IMR-90 (cell line): ENCODE measurements at regions not wholly inside any gene's neighbourhood (a gene's known extent, or its start where the extent isn't known, plus 50 kb on each side); places are given as distances from the start of the nearest gene placed in this dataset.

Experiments
- ATAC-seq: fragments of 200-7000 bp; cut with Tn5 transposase; 2 replicates; pipeline ENCODE4 v1.9.1; 2020; ENCODE audit warnings: low read depth, mild to moderate bottlenecking, moderate library complexity
- BruUV-seq: library from RNA; stranded (reverse); fragments of 400-500 nt; replicated peaks from 2 replicates; lab custom pipeline; 2021; lab: Mats Ljungman, UMichigan
- CTCF ChIA-PET: fragments of 300-600 bp; formaldehyde crosslinking; extraction: SDS; loops from one replicate; lab custom pipeline; 2021; ENCODE audit warnings: antibody characterized with exemption; lab: Yijun Ruan, JAX
- POLR2A ChIA-PET: fragments of 300-600 bp; sonication (Branson Sonifier 250); formaldehyde crosslinking; loops from one replicate; lab custom pipeline; 2022; ENCODE audit warnings: antibody characterized with exemption; ENCODE audit not compliant: unreplicated experiment; lab: Charles Lee
- DNase-seq: peaks from one replicate; pipeline ENCODE4 v3.0.0; 2013
- H2AFZ ChIP-seq: replicated peaks from 2 replicates; pipeline ENCODE3; 2013; ENCODE audit warnings: low read length, mild to moderate bottlenecking; ENCODE audit not compliant: poor library complexity
- H2AK5ac ChIP-seq: 2 replicates; pipeline ENCODE4 v1.6.1; 2013; ENCODE audit warnings: low read depth, low read length, inconsistent platforms
- H2AK9ac ChIP-seq: replicated peaks from 2 replicates; pipeline ENCODE3; 2013; ENCODE audit warnings: mild to moderate bottlenecking, low read depth, low read length, moderate library complexity; ENCODE audit not compliant: poor library complexity
- H2BK120ac ChIP-seq: 2 replicates; pipeline ENCODE4 v1.6.1; 2013; ENCODE audit warnings: low read depth, low read length, inconsistent platforms
- H2BK15ac ChIP-seq: 3 replicates; pipeline ENCODE4 v1.6.1; 2013; ENCODE audit warnings: low read depth, low read length, inconsistent platforms
- H2BK20ac ChIP-seq: 2 replicates; pipeline ENCODE4 v1.6.1; 2013; ENCODE audit warnings: low read depth, mild to moderate bottlenecking, inconsistent platforms, low read length, moderate library complexity
- H2BK5ac ChIP-seq: 2 replicates; pipeline ENCODE4 v1.6.1; 2013; ENCODE audit warnings: mild to moderate bottlenecking, low read depth, low read length, inconsistent platforms; ENCODE audit not compliant: poor library complexity, severe bottlenecking
- H3K14ac ChIP-seq: replicated peaks from 2 replicates; pipeline ENCODE4 v1.6.1; 2013; ENCODE audit warnings: low read depth, low read length, inconsistent platforms
- H3K18ac ChIP-seq: 2 replicates; pipeline ENCODE4 v1.6.1; 2013; ENCODE audit warnings: low read depth, low read length, control low read depth
- H3K23ac ChIP-seq: 2 replicates; pipeline ENCODE4 v1.6.1; 2013; ENCODE audit warnings: low read depth, low read length, inconsistent platforms
- H3K27ac ChIP-seq: 2 replicates; pipeline ENCODE4 v1.5.1; 2013; ENCODE audit warnings: mild to moderate bottlenecking, control low read depth, low read length; ENCODE audit not compliant: insufficient read depth
- H3K27me3 ChIP-seq: 2 replicates; pipeline ENCODE4 v1.6.1; 2013; ENCODE audit warnings: low read length; ENCODE audit not compliant: control insufficient read depth, insufficient read depth
- H3K36me3 ChIP-seq: 2 replicates; pipeline ENCODE4 v1.6.1; 2013; ENCODE audit warnings: low read length, mixed read lengths; ENCODE audit not compliant: control insufficient read depth, insufficient read depth
- H3K4ac ChIP-seq: 2 replicates; pipeline ENCODE4 v1.6.1; 2013; ENCODE audit warnings: low read depth, low read length, inconsistent platforms
- H3K4me1 ChIP-seq: 2 replicates; pipeline ENCODE4 v1.6.1; 2013; ENCODE audit warnings: low read length, mixed read lengths; ENCODE audit not compliant: control insufficient read depth, insufficient read depth
- H3K4me2 ChIP-seq: 2 replicates; pipeline ENCODE4 v1.6.1; 2013; ENCODE audit warnings: low read depth, mild to moderate bottlenecking, control low read depth, low read length, moderate library complexity
- H3K4me3 ChIP-seq: 2 replicates; pipeline ENCODE4 v1.5.1; 2013; ENCODE audit warnings: low read depth, mild to moderate bottlenecking, control low read depth, low read length, moderate library complexity; ENCODE audit not compliant: insufficient read depth
- H3K56ac ChIP-seq: 2 replicates; pipeline ENCODE4 v1.6.1; 2013; ENCODE audit warnings: low read length, inconsistent platforms; ENCODE audit not compliant: insufficient read depth; ENCODE audit errors: extremely low read depth
- H3K79me1 ChIP-seq, 2 experiments: 2 replicates each; pipeline ENCODE4 v1.6.1; 2013; ENCODE audit warnings: low read length in 2 of 2, inconsistent platforms in 1 of 2, low read depth in 1 of 2
- H3K9ac ChIP-seq: 2 replicates; pipeline ENCODE4 v1.6.1; 2013; ENCODE audit warnings: low read depth, low read length, control low read depth
- H3K9me1 ChIP-seq: 2 replicates; pipeline ENCODE4 v1.6.1; 2013; ENCODE audit warnings: low read length, inconsistent platforms; ENCODE audit not compliant: insufficient read depth
- H3K9me3 ChIP-seq: 2 replicates; pipeline ENCODE4 v1.6.1; 2013; ENCODE audit warnings: low read length; ENCODE audit not compliant: control insufficient read depth, insufficient read depth
- H4K20me1 ChIP-seq: 2 replicates; pipeline ENCODE4 v1.6.1; 2013; ENCODE audit warnings: low read length, inconsistent platforms; ENCODE audit not compliant: insufficient read depth
- H4K5ac ChIP-seq: 2 replicates; pipeline ENCODE4 v1.6.1; 2013; ENCODE audit warnings: mild to moderate bottlenecking, low read depth, low read length, control low read depth
- H4K8ac ChIP-seq, 2 experiments: 2 replicates each; pipeline ENCODE4 v1.6.1; 2013; ENCODE audit warnings: low read depth in 2 of 2, low read length in 2 of 2, control low read depth in 1 of 2, inconsistent platforms in 1 of 2
- H4K91ac ChIP-seq: 2 replicates; pipeline ENCODE4 v1.6.1; 2013; ENCODE audit warnings: low read depth, low read length, inconsistent platforms; ENCODE audit not compliant: insufficient read depth
- BHLHE40 ChIP-seq: fragments of 150-350 bp; IDR thresholded peaks from 2 replicates; pipeline ENCODE4 v1.6.1; 2016; ENCODE audit warnings: mild to moderate bottlenecking, low read depth, low read length
- CEBPB ChIP-seq: IDR thresholded peaks from 2 replicates; pipeline ENCODE4 v1.6.1; 2012; ENCODE audit warnings: low read depth, low read length, improper control_type of control experiment
- CHD1 ChIP-seq: IDR thresholded peaks from 2 replicates; pipeline ENCODE4 v1.6.1; 2012; ENCODE audit warnings: low read depth, low read length, improper control_type of control experiment
- CTCF ChIP-seq: conservative IDR thresholded peaks from 2 replicates; pipeline ENCODE4 v1.5.1; 2012; ENCODE audit warnings: mild to moderate bottlenecking, low read depth, low read length, improper control_type of control experiment
- FOS ChIP-seq: fragments of 150-350 bp; IDR thresholded peaks from 2 replicates; pipeline ENCODE4 v1.6.1; 2016; ENCODE audit warnings: low read depth, low read length
- MAFK ChIP-seq: IDR thresholded peaks from 2 replicates; pipeline ENCODE4 v1.6.1; 2012; ENCODE audit warnings: low read depth, low read length, improper control_type of control experiment
- MAZ ChIP-seq: IDR thresholded peaks from 2 replicates; pipeline ENCODE4 v1.6.1; 2012; ENCODE audit warnings: low read depth, mild to moderate bottlenecking, low read length, improper control_type of control experiment, moderate library complexity, borderline replicate concordance
- MXI1 ChIP-seq: IDR thresholded peaks from 2 replicates; pipeline ENCODE4 v1.6.1; 2012; ENCODE audit warnings: low read depth, mild to moderate bottlenecking, low read length, moderate library complexity, borderline replicate concordance
- NFE2L2 ChIP-seq: fragments of 150-350 bp; IDR thresholded peaks from 2 replicates; pipeline ENCODE4 v1.6.1; 2016; ENCODE audit warnings: low read depth, mild to moderate bottlenecking, low read length
- POLR2A ChIP-seq: IDR thresholded peaks from 2 replicates; pipeline ENCODE4 v1.6.1; 2012; ENCODE audit warnings: mild to moderate bottlenecking, low read depth, low read length
- RAD21 ChIP-seq: IDR thresholded peaks from 2 replicates; pipeline ENCODE4 v1.6.1; 2012; ENCODE audit warnings: low read length, improper control_type of control experiment
- RCOR1 ChIP-seq: IDR thresholded peaks from 2 replicates; pipeline ENCODE4 v1.6.1; 2012; ENCODE audit warnings: mild to moderate bottlenecking, low read length, improper control_type of control experiment; ENCODE audit not compliant: insufficient replicate concordance
- RFX5 ChIP-seq: IDR thresholded peaks from 2 replicates; pipeline ENCODE4 v1.8.0; 2012; ENCODE audit warnings: low read depth, mild to moderate bottlenecking, low read length, moderate library complexity
- USF2 ChIP-seq: fragments of 150-350 bp; IDR thresholded peaks from 2 replicates; pipeline ENCODE4 v1.6.1; 2017; ENCODE audit warnings: mild to moderate bottlenecking, antibody characterized with exemption, low read length, low read depth
- WGBS, 2 experiments: methylation state at CpG; one replicate each; pipeline versions ENCODE4 v1.1.5 to v1.1.7; 2013; ENCODE audit warnings: missing lambda C conversion rate in 2 of 2; ENCODE audit not compliant: insufficient read length in 1 of 2; ENCODE audit errors: extremely low coverage in 2 of 2; 5-methylcytosine and 5-hydroxymethylcytosine counted together
- dilution Hi-C: fragments of 300-500 bp; cut with HindIII; formaldehyde crosslinking; loops from one replicate; pipeline ENCODE4 v1.14.3; 2018; ENCODE audit warnings: low sequenced_read_pairs; ENCODE audit not compliant: unreplicated experiment
- in situ Hi-C: fragments of 300-500 bp; cut with MboI; formaldehyde crosslinking; loops from 3 replicates; pipeline ENCODE4 v1.14.3; 2019; ENCODE audit warnings: low sequenced_read_pairs, inconsistent platforms, mixed read lengths
- intact Hi-C: fragments of 100-400 bp; cut with micrococcal nuclease; formaldehyde crosslinking; loops from 2 replicates; pipeline ENCODE4 v1.10.0; 2022

DNA sequence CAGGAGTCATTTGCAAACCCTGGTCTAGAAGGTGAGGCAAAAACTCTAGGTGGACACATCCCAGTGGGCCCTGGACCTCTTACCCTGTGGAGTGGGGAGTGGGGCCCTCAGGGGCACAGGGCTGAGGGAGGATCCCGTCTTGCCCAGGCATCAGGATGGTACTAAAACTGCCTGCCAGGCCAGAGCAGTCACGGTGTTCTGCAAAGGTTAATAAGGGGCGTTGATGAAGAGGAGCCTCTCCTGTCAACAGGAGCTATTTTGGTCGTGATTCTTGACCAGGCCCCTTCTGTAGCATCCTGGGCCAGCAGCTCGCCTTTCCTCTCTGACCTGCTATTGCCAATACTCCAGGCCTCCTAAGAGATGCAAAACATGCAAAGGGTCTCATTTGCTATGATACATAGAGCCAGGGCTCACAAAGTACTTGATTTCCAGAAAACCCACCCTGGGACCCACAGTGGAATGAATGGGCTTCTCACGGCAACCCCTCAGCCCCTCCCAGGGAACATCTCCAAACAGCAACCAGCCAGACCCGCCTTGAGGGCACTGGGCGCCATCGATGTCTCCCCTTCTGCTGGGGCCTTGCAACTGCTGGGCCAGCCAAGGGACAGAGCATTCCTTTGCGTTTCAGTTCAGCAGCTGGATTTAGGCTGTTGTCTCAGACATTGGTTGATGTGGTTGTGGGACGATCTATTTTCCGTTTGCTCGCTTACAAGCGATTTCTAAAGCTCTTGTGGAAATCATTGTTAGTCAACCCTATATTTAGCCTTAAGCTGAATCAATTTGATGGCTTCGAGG, 111.1 kb downstream of the PDCL3 start:
- Histone ChIP-seq H2AK5ac (no peak overlapping the region), H4K91ac (no peak overlapping the region), H4K20me1 (no peaks in the 10 kb centered on the region), H3K9ac (no peak overlapping the region), H2BK120ac (no peak overlapping the region), H3K79me1 (no peaks in the 10 kb centered on the region), H2BK15ac (no peak overlapping the region), H3K18ac (no peak overlapping the region), H3K14ac (no peak overlapping the region), H3K4me3 (no peak overlapping the region), H3K4me2 (no peak overlapping the region), H3K4ac (no peak overlapping the region), H3K9me3 (no peaks in the 10 kb centered on the region), H4K8ac (no peak overlapping the region), H3K56ac (no peak overlapping the region), H3K4me1 (no peaks in the 10 kb centered on the region), H2BK20ac (no peak overlapping the region), H3K9me1 (0 out of 2 replicates have a peak, but pooled peaks cover 2% of the 10 kb centered on the region), H3K27ac (no peak overlapping the region), H2AK9ac (no peak overlapping the region), H2BK5ac (no peak overlapping the region), H2AFZ (no peak overlapping the region), H3K23ac (no peak overlapping the region), H4K5ac (no peak overlapping the region), H3K36me3 (no peaks in the 10 kb centered on the region), H3K27me3 (peaks cover 42% of the 10 kb centered on the region)
- dilution Hi-C loops (no loop called here), in situ Hi-C loops (no loop called here), intact Hi-C loops (no loop called here)
- no peak for TF ChIP-seq RFX5
- TF ChIP-seq MAZ = no peak
- no peak for TF ChIP-seq RCOR1
- TF ChIP-seq POLR2A = no peak
- no peak for TF ChIP-seq BHLHE40
- no peak for TF ChIP-seq USF2
- no peak for TF ChIP-seq CEBPB
- no peak for TF ChIP-seq CTCF
- TF ChIP-seq MAFK = no peak
- no peak for TF ChIP-seq RAD21
- no peak for TF ChIP-seq FOS
- no peak for TF ChIP-seq MXI1
- no peak for TF ChIP-seq NFE2L2
- no peak for TF ChIP-seq CHD1
- ATAC-seq = no peak
- no TSS peak for BruUV-seq
- WGBS, 2 experiments = 35% methylated on average over 4 of the region's 15 CpGs; no CpG with 5 or more reads in 1 of the 2 experiments
- DNase-seq = no peak
- CTCF ChIA-PET = no interaction called here
- POLR2A ChIA-PET = no interaction called here
